ENCODE measurements at regions not wholly inside any gene's neighbourhood (a gene's known extent, or its start where the extent isn't known, plus 50 kb on each side); places are given as distances from the start of the nearest gene placed in this dataset.
"Not testable (repeated sequence)": the region's sequence is repeated elsewhere in the genome, so short reads cannot be mapped to it uniquely, and the experiment has no call there.

- no peak for DNase-seq
These were observed 180.1 kb upstream of the PDE10A start for GRCh38 chr6:165843121-165843520.

DNA sequence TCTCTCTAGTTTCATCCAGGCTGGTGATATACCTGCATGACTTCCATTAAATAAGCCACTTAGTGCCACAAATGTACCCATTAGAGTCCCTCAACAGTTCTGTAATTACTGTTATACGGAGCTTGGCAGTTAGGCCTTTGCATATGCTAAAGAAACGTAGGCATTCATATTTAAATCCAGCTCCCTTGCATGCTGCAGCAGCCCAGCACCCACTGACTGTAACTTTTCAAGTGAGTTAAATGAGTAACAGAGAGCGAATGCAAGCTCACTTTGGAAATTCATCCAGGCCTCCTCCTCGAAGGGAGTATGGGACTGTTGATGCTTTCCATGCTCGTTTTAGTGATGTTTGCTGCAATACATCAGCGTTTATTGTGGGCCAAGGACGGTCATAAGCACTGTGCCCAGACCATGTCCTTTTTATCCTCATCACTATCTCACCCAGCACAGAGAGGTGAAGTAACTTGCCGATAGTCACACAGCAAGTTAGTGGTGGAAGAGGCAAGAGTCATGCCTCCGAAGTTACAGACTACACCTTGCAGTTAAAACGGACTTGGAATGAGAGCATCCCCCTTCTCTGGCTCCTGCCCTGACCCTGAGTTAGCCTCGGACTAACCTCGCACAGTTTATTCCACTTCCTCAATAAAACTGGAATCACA is 179.4 kb upstream of the PDE10A start:
- DNase-seq, result no peak

GRCh38 chr6:165841153-165841558 is 178.1 kb upstream of the PDE10A start:
- DNase-seq, result no peak

DNA sequence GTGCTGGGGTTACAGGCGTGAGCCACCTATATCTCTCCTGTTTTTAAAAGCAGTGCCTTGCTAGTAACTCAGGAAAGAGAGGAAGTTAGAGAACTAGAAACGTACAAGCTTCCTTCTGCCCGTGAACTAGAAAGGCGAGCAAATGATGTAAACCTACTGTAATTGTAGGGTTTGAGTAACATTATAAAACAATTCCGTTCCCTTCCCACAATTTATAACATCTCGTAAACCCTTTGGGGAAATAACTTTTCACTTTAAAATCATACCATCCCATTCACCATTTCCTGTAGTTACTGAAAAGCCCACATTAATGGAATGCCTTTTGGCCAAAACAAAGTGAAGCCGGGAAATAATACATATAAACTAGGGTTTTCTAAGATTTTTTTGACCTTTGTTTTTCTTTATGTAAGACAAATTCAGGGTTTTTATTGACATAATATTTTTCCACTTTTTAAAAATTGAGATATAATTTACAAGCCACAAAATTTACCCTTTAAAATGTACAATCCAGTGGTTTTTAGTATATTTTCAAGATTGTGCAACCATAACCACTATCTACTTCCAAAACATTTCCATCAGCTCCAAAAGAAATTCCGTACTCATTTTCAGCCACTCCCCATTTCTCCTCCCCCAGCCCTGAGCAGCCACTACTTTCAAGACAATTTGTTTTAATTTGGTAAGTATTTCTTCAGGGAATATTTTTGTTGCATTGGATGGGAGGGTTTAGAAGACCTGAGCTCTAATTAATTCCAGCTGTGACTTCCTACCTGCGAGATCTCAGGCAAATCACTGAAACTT is 175.1 kb upstream of the PDE10A start:
- no peak for DNase-seq

DNA sequence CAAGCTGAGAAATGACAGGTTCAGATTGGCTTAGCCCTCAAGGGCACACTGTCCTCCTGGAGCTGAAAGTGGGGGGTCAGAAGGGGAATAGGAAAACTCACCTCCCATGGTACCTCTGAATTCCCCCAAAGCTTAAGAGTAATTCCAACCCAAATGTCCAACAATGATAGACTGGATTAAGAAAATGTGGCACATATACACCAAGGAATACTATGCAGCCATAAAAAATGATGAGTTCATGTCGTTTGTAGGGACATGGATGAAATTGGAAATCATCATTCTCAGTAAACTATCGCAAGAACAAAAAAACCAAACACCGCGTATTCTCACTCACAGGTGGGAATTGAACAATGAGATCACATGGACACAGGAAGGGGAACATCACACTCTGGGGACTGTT is 173.6 kb upstream of the PDE10A start:
- DNase-seq, result not testable (repeated sequence)

GRCh38 chr6:165835410-165835851 is 172.4 kb upstream of the PDE10A start:
- DNase-seq, result no peak

- no peak for DNase-seq
These were observed 171.7 kb upstream of the PDE10A start for GRCh38 chr6:165834613-165835259.

GRCh38 chr6:165833355-165833754 is 170.3 kb upstream of the PDE10A start:
- DNase-seq, result no peak

GRCh38 chr6:165831812-165832510 is 168.9 kb upstream of the PDE10A start:
- no peak for DNase-seq

DNA sequence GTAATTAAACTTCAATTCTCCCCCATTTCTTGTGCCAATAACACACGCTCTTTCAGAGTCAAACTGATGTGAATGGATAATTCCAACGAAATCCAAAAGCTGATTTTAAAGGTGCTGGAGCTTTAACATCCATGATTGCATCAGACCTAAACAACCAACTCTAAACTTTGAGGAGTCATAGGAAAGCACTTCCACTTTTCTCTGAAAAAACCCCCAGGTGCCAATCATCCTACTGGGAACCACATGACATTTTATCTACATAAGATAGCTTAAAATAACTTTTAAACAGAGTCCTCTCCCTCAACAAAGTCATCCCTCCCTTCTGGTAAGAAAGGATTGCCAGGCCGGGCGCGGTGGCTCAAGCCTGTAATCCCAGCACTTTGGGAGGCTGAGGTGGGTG is 167.7 kb upstream of the PDE10A start:
- DNase-seq, result no peak

GRCh38 chr6:165829376-165829775 is 166.3 kb upstream of the PDE10A start:
- no peak for DNase-seq

GRCh38 chr6:165827190-165827518 is 164.1 kb upstream of the PDE10A start:
- DNase-seq, result no peak

- no peak for DNase-seq
These were observed 163.6 kb upstream of the PDE10A start for GRCh38 chr6:165826487-165827189.

- no peak for DNase-seq
These were observed 162.3 kb upstream of the PDE10A start for GRCh38 chr6:165825256-165825815.

DNA sequence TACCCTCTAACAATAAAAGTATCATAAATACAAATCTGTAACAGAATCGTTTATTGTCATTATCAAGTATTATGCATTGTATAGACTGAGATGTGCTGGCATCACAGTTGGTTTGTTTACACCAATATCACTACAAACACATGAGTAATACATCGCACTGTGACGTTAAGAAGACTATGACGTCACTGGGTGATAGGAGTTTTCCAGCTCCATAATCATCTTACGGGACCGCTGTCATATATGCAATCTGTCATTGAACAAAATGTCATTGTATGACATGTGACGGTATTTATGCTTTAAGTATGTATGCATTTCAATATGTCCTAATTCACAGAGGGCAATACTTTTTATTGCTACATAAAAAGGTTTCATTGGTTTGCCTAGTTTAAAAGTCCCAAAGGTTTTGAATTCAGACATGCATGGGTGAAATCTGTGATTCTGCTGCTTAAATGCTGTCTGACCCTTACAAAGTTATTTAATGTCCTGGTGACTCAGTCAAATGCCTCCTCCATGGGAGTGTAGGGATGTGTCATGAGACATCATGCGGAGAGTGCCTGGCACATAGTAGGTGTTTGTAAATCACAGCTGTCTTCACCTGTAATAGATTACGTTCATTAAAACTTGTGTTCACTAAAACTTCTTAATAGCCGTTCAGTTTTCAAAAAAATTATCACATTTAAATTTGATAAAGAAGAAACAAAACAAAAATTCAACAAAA is 160.7 kb upstream of the PDE10A start:
- no peak for DNase-seq

GRCh38 chr6:165822501-165822900 is 159.5 kb upstream of the PDE10A start:
- no peak for DNase-seq

GRCh38 chr6:165821754-165822153 is 158.7 kb upstream of the PDE10A start:
- no peak for DNase-seq

- no peak for DNase-seq
These were observed 157.9 kb upstream of the PDE10A start for GRCh38 chr6:165820934-165821333.

GRCh38 chr6:165820407-165820806 is 157.4 kb upstream of the PDE10A start:
- no peak for DNase-seq

DNA sequence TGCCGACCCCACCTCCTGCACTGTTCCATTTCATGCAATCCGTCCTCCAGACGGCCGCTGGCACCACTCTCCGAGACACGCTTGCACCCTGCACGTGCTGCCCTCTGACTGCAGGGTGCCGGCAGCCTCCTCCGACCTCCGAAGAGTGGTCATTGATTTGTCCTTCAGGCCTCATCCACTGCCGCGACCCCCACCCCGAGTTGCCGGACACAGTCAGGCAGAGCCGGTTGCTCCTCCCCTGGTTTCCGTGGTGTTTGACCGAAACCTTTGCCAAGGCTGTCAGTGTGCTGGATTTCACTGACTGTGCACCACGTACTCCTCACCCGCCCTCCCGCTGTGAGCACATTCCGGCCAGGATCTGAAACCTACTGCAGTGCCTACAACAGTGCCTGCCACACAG is 156.4 kb upstream of the PDE10A start:
- DNase-seq, result no peak

DNA sequence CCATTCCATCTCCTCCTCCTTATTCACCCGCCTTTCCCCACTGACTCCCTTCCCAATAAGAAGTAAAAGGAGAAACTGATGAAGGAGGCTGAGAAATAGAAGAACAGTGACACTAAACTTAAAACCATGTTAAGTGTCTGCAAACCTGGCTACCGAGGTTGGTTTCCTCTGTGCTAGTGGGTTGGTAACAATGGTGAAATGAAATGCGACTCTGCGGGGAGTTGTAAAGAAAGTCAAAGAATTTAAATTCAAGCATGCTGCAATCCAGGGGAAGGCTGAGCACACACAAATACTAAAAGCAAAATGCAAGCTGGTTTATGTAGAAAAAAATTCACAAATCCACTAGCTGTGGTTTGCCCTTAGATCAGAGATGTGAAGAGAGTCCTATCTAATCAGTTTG is 155.2 kb upstream of the PDE10A start:
- DNase-seq, result no peak

DNA sequence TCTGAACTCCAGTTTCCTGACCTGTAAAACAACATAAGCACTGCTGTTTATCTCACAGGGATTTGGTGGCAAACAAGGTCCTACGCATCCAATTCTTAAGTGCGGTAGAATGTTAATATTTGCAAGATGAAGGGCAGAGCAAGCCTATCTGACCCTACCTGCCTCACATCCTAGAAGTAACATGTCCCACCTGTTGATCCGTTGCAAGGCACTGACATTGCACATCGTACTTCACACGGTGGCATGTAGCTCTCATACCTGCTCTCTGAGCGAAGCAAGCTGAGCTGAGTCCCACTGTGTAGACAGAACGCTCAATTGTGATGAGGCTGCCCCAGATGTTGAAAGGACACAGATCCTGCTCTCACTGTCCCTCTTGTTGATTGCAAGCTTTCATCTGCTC is 154.7 kb upstream of the PDE10A start:
- DNase-seq, result no peak

Measured in activated naive CD4-positive, alpha-beta T cell treated with Interleukin-2 at 50 U/mL for 16 hours (primary cell).